GM19035 (cell line): ENCODE measurements at regions not wholly inside any gene's neighbourhood (a gene's known extent, or its start where the extent isn't known, plus 50 kb on each side); places are given as distances from the start of the nearest gene placed in this dataset.
"Not testable (repeated sequence)": the region's sequence is repeated elsewhere in the genome, so short reads cannot be mapped to it uniquely, and the experiment has no call there.

Source experiments
- ATAC-seq: cut with Tn5 transposase; IDR thresholded peaks from one replicate; pipeline ENCODE4 v1.9.1; 2021; ENCODE audit not compliant: unreplicated experiment

DNA sequence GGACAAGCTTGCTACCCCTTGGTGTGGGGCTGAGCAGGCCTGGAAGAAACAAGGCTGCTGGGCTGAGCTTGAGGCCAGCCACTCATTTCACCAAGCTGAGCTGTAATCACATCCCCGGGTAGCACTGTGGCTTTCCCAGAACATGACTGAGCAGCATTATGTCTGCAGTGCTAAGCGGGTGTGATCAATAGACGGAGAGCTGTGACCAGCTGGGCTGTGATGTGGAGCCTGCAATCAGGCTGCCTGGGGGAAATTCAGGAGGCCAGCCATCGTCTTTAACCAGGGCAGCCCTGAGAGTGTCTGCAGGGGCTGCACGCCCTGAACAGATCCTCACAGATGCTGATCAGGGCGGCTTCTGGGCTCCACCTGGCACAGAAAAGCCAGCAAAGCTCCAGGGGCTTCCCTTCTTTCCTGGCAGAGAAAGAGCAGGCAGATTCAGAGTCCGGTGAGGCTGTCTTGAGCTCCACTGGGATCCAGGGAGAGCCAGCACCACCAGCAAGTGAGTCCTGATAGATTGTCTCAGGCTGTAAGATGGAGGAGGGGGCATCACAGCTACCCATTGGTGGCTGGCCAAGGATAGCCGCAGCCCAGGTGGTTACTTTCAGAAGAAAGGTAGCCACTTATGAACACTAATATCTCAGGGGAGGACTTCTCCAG is 165.9 kb downstream of the NRN1 start:
- ATAC-seq, result no peak

DNA sequence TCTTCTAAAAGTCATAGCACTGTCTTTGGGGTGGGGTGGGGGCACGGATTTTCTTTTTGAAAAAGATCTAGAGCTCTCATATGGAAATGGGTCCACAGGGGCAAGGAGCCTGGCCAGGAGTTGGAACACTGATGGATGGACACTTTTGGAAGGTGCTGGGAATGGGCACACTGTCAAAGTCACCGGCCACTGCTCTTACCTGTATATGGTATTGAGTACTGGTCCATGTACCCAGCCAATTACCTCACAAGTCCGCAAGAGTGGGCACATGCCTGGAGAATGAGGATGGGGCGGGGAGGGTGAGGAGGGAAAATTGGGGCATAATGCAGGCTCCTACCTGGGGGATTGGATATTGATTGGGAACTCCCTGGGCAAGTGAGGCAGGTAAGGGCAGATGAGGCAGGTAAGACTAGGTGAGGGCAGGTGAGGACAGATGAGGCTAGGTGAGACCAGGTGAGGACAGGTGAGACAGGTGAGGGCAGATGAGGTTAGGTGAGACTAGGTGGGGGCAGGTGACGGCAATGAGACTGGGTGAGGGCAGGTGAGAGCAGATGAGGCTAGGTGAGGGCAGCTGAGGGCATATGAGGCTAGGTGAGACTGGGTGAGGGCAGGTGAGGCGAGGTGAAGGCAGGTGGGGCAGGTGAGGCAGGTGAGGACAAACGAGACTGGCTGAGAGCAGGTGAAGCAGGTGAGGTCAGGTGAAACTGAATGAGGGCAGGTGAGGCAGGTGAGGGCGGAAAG is 167.9 kb downstream of the NRN1 start:
- no peak for ATAC-seq

DNA sequence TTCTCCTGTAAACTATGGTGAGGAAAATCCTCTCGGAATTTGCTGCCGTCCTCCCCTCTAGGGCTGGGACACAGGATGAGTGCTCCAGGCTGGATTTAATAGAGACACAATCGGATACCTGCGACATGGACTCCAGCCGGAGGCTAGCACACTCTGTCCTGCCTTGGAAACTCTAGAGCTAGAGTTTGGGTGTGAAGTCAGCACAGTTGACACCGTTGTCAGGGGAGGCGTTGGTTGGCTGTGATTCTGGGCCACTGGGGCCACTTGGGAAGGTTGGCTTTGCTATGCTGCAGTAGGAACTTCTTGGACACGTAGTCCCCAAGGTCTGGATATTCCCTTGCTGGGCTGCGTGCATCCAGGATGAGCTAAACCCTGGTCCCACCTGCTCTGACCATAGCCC is 169.4 kb downstream of the NRN1 start:
- no peak for ATAC-seq

DNA sequence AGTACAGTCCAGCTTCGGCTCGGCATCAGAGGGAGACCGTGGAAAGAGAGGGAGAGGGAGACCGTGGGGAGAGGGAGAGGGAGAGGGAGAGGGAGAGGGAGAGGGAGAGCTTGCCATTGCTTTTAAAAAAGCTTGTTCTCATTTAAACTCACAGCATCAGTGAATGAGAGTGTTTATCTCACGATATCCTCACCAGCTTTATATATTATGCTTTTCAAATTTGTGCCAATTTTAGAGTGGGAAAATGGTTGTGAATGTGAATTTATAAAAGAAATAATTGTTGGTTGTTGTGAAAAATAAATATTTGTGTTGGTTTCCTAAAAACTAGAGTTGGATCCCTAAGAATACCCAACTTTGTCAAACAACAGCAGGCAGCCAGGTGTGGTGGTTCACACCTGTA is 170.1 kb downstream of the NRN1 start:
- not testable (repeated sequence) for ATAC-seq

DNA sequence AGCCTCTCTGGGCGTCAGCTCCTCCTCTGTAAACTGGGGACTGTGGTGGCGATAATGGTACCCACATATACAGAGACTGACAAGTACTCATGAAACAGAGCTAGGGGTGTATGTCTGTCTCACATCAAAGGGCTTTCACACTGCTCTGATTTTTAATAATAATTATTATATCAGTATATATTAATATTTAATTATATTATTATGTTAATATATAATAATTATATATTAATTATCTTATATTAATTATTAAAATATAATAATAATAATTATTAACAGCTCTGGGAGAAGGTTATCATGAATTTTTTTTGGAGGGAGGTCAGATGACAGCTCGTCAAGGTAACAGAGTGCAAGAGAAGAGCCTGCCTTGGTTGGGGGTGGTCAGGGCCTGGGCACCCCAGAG is 173.6 kb downstream of the NRN1 start:
- ATAC-seq, result no peak

DNA sequence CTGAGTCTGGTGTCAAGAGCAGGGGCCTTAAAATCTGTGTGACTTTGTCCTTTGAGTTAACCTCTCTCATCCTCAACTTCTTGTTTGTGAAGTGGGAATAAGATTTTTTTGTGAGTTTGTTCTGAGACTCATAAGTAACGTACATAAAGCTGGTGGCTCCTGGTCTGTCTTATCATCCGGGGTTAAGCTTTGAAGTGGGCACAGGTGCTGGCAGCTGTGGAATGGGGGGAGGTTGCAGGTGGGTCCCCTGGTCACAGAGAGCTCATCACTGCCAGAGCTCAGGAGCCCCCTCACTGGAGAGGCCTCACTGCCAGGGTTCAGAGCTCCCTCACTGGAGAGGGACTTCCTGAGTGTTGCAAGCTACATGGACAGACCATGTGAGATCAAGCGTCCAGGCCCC is 174.1 kb downstream of the NRN1 start:
- no peak for ATAC-seq

DNA sequence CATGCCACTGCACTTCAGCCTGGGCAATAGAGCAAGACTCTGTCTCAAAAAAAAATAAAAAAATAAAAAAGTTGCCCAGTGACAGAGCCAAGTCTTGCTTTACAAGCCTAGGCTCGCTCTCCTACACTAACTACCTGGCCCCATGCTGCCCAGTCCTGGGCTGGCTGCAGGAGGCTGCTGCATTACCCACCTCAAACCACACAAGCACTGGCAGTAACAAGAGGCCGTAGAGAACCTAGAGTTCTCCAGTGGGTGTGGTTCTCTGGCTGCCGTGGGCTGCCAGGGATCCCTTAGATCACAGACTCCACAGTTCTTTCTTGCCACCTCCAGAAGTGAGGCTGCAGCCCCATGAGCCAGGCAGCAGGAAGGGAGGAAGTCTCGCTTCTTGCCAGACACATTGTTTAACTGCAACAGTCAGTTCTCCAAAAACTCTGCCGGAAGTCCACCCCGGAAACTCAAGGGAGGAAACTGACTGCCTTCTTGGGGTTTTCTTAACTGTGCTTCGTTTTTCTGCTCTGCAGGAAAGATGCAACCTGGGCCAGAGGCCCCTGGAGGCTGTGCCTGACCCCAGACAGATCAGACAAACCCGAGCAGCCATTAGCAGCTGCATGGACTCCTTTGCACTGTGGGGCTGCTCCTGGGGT is 175.4 kb downstream of the NRN1 start:
- ATAC-seq, result not testable (repeated sequence)

DNA sequence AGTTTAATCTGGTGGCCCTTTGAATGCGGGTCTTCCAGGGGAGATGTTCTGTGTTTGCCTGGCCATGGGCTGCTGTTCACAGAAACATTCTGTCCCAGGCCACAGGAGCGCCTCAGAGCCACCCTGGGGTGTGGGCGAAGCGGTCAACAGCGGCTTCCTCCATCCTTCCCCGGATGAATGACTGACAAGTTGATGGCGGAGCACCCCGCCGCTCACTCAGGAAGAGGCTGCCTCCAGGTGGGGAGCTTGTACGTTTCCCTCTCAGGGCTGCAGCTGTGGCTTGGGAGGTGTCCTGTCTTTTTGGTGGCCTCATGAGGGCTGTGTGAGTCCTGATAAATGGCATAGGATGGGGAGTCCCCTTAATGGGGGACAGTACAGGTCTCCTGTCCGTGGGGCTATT is 178.4 kb downstream of the NRN1 start:
- no peak for ATAC-seq

DNA sequence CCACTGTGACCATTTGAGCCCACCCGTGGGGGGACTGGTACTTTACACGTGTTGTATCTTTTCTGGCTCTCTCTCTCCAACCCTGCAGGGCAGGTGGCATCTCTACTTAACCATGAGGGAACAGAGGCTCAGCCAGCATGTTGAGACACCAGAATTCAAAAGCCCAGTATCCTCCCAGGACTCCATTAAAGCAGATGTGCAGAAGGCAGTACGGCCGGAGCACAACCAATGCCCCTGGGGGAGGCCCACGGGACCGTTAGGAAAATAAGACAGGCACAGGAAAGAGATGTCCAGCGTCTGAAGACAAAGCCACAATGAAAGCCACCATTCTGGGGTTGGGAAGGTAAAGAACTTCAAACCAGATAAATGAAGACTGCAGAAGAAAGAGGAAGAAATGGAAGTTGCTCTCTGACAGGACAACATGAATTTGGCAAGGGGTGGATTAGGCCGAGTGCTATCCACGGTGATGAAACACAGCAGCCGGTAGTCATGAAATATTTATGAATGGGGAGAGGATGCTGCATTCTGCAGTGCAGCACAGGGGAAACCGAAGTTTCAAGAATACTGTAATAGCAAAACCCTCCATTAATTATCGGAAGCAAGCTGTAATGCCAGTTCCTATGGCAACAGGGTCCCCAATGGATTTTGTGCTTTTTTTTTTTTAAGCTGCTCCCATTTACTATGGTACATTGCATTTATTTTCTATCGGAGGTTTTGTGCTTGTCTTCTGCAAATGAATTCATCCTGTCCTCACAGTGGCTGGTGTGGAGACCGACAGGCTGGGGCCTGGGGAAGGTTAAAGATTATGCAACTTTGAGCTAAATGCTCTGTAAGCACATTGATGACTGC is 179.4 kb downstream of the NRN1 start:
- ATAC-seq, result no peak

DNA sequence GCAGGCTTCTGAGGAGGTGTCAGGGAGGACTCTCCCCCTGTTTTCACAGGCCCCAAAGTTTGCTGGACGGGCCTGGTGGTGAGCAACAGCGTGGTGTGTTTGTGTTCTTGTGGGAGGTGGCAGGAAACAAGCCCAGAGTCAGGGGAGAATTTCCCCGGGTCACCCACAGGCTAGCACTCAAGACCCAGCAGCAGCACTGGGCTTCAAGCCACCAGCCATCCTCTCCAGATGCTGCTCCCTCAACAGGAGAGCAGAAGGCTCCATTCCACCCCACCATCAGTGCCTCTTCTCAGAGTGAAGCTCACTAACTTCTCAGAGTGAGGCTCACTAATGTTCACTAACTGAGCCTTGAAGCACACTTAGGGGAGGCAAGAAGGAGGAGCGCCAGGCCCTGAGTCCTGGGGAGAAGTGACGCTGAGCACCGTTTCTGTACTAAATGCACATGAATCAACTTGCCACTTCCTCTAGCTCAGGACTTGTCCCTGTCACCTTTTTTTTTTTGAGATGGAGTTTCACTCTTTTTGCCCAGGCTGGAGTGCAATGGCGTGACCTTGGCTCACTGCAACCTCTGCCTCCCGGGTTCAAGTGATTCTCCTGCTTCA is 182.2 kb downstream of the NRN1 start:
- ATAC-seq, result not testable (repeated sequence)
